ENCODE measurements at regions not wholly inside any gene's neighbourhood (a gene's known extent, or its start where the extent isn't known, plus 50 kb on each side); places are given as distances from the start of the nearest gene placed in this dataset.

DNA sequence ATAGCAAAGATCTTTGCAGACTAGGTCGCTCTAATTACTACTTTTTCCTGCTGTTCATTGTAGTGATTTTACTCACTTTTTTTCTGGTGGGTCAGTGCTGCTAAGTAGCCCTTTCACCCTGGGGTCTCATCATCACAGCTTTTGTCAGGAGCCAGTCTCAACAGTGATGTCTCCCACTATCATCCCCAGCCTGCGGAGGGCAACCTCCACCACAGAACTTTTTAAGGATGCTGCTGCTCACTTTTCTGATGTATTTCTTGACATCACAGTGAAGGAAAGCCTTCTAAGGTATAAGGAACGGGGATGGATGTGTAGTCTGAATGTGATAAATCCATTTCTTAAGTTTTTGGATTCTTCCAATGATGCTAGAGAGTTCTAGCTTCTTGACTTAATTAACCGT lies 242.5 kb upstream of the RIOK2 start:
- DNase-seq (ENCODE audit: low spot score), result no peak
- Histone ChIP-seq H3K9me3 (ENCODE audit: control insufficient read depth in 4 of 4, low read length in 3 of 4) (no peaks in the 10 kb centered on the region), H3K27ac (ENCODE audit: low read depth in 1 of 2, low read length in 2 of 2) (no peak overlapping the region), H3K36me3 (ENCODE audit: control insufficient read depth in 4 of 4, insufficient read depth in 3 of 4, low read depth in 1 of 4, low read length in 3 of 4) (no peaks in the 10 kb centered on the region), H3K4me1 (ENCODE audit: control insufficient read depth in 4 of 4, insufficient read depth in 4 of 4, low read length in 3 of 4) (no peaks in the 10 kb centered on the region), H3K9ac (ENCODE audit: low read depth in 1 of 2, low read length in 2 of 2) (no peak overlapping the region), H3K4me3 (ENCODE audit: low read depth in 1 of 3, low read length in 3 of 3) (no peak overlapping the region), H3K27me3 (ENCODE audit: control insufficient read depth in 4 of 4, insufficient read depth in 4 of 4, low read length in 3 of 4) (no peaks in the 10 kb centered on the region)
- 76% methylated on average over 4 of the region's 4 CpGs for WGBS
- TF ChIP-seq FOXA2 (IDR thresholded peaks at IDR 0.05) (no peak), JUND (IDR thresholded peaks at IDR 0.05) (no peak), GABPA (IDR thresholded peaks at IDR 0.05 in 1 of 2, conservative IDR thresholded peaks at IDR 0.05 in 1 of 2) (no peak), RAD21 (IDR thresholded peaks at IDR 0.05) (peak; percentile 18 to 19)
- TF ChIP-seq, protein P1, sequence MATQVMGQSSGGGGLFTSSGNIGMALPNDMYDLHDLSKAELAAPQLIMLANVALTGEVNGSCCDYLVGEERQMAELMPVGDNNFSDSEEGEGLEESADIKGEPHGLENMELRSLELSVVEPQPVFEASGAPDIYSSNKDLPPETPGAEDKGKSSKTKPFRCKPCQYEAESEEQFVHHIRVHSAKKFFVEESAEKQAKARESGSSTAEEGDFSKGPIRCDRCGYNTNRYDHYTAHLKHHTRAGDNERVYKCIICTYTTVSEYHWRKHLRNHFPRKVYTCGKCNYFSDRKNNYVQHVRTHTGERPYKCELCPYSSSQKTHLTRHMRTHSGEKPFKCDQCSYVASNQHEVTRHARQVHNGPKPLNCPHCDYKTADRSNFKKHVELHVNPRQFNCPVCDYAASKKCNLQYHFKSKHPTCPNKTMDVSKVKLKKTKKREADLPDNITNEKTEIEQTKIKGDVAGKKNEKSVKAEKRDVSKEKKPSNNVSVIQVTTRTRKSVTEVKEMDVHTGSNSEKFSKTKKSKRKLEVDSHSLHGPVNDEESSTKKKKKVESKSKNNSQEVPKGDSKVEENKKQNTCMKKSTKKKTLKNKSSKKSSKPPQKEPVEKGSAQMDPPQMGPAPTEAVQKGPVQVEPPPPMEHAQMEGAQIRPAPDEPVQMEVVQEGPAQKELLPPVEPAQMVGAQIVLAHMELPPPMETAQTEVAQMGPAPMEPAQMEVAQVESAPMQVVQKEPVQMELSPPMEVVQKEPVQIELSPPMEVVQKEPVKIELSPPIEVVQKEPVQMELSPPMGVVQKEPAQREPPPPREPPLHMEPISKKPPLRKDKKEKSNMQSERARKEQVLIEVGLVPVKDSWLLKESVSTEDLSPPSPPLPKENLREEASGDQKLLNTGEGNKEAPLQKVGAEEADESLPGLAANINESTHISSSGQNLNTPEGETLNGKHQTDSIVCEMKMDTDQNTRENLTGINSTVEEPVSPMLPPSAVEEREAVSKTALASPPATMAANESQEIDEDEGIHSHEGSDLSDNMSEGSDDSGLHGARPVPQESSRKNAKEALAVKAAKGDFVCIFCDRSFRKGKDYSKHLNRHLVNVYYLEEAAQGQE (IDR thresholded peaks at IDR 0.05), result no peak

DNA sequence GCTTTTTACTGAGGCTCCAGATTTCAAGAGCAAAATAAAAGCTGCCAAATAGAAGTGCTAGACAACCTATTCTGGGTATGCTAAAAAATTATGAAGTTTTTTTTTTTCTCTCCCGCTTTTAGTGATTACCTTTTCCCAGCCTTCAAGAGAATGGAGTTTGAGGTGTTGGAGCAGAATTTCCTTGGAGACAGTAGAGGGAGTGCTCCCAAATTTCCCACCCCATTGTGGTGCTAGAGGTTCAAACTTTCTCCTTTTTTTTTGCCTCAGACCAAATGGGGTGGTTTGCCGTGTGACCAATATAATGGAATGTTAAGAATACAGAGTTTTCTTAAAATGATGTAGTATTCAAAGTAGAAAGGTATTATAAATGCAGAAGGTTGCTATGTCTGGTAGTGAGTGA lies 244.2 kb upstream of the RIOK2 start:
- H3K36me3 ChIP-seq (ENCODE audit: control insufficient read depth in 4 of 4, insufficient read depth in 3 of 4, low read depth in 1 of 4, low read length in 3 of 4), result no peaks in the 10 kb centered on the region
- no peak for DNase-seq (ENCODE audit: low spot score)
- H3K4me3 ChIP-seq (ENCODE audit: low read depth in 1 of 3, low read length in 3 of 3), result no peak overlapping the region
- TF ChIP-seq, protein P2, sequence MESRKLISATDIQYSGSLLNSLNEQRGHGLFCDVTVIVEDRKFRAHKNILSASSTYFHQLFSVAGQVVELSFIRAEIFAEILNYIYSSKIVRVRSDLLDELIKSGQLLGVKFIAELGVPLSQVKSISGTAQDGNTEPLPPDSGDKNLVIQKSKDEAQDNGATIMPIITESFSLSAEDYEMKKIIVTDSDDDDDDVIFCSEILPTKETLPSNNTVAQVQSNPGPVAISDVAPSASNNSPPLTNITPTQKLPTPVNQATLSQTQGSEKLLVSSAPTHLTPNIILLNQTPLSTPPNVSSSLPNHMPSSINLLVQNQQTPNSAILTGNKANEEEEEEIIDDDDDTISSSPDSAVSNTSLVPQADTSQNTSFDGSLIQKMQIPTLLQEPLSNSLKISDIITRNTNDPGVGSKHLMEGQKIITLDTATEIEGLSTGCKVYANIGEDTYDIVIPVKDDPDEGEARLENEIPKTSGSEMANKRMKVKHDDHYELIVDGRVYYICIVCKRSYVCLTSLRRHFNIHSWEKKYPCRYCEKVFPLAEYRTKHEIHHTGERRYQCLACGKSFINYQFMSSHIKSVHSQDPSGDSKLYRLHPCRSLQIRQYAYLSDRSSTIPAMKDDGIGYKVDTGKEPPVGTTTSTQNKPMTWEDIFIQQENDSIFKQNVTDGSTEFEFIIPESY (IDR thresholded peaks at IDR 0.05), result no peak
- TF ChIP-seq TAF1 (conservative IDR thresholded peaks at IDR 0.05), result no peak
- no peak for TF ChIP-seq EGR1 (IDR thresholded peaks at IDR 0.05; ENCODE audit: low read depth in 2 of 2)
- TF ChIP-seq, protein P3, sequence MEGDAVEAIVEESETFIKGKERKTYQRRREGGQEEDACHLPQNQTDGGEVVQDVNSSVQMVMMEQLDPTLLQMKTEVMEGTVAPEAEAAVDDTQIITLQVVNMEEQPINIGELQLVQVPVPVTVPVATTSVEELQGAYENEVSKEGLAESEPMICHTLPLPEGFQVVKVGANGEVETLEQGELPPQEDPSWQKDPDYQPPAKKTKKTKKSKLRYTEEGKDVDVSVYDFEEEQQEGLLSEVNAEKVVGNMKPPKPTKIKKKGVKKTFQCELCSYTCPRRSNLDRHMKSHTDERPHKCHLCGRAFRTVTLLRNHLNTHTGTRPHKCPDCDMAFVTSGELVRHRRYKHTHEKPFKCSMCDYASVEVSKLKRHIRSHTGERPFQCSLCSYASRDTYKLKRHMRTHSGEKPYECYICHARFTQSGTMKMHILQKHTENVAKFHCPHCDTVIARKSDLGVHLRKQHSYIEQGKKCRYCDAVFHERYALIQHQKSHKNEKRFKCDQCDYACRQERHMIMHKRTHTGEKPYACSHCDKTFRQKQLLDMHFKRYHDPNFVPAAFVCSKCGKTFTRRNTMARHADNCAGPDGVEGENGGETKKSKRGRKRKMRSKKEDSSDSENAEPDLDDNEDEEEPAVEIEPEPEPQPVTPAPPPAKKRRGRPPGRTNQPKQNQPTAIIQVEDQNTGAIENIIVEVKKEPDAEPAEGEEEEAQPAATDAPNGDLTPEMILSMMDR (IDR thresholded peaks at IDR 0.05; ENCODE audit: low read depth, low read length, missing input control), result no peak
- TF ChIP-seq, protein P1 (IDR thresholded peaks at IDR 0.05), result no peak
- TF ChIP-seq GABPA (IDR thresholded peaks at IDR 0.05 in 1 of 2, conservative IDR thresholded peaks at IDR 0.05 in 1 of 2), result no peak
- TF ChIP-seq HNF4G (IDR thresholded peaks at IDR 0.05), result no peak
- TF ChIP-seq FOXA2 (IDR thresholded peaks at IDR 0.05), result no peak
- TF ChIP-seq, protein P4, sequence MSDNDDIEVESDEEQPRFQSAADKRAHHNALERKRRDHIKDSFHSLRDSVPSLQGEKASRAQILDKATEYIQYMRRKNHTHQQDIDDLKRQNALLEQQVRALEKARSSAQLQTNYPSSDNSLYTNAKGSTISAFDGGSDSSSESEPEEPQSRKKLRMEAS (IDR thresholded peaks at IDR 0.05), result no peak
- WGBS, result 83% methylated on average over 2 of the region's 2 CpGs
- H3K9me3 ChIP-seq (ENCODE audit: control insufficient read depth in 4 of 4, low read length in 3 of 4), result no peaks in the 10 kb centered on the region
- no peaks in the 10 kb centered on the region for H3K4me1 ChIP-seq (ENCODE audit: control insufficient read depth in 4 of 4, insufficient read depth in 4 of 4, low read length in 3 of 4)
- no peaks in the 10 kb centered on the region for H3K27me3 ChIP-seq (ENCODE audit: control insufficient read depth in 4 of 4, insufficient read depth in 4 of 4, low read length in 3 of 4)
- H3K9ac ChIP-seq (ENCODE audit: low read depth in 1 of 2, low read length in 2 of 2), result no peak overlapping the region
- no peak overlapping the region for H3K27ac ChIP-seq (ENCODE audit: low read depth in 1 of 2, low read length in 2 of 2)

Measured in liver (tissue), 8 donors.